DMS114 treated with DMSO at 0.1 percent for 48 hours (cell line): ENCODE measurements at regions not wholly inside any gene's neighbourhood (a gene's known extent, or its start where the extent isn't known, plus 50 kb on each side); places are given as distances from the start of the nearest gene placed in this dataset.

Experiments used
- DNase-seq: peaks from one replicate; lab custom pipeline; 2025; ENCODE audit not compliant: unreplicated experiment; lab: John Stamatoyannopoulos, UW

DNA sequence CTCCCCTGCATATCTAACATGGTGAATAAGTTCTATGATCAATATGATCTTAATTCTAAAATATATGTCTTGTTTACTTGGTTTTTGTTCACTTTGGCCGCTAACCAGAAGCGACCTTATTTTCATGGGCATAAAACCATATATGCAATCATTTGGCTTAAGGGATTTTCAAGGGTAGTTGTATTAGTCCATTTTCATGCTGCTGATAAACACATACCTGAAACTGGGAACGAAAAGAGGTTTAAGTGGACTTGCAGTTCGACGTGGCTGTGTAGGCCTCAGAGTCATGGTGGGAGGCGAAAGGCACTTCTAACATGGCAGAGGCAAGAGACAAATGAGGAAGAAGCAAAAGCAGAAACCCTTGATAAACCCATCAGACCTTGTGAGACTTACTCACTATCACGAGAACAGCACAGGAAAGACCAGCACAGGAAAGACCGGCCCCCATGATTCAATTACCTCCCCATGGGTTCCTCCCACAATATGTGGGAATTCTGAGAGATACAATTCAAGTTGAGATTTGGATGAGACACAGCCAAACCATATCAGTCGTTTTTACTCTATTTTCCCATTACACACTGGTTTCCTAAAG lies 114.3 kb upstream of the CPEB2 start:
- DNase-seq, result no peak

DNA sequence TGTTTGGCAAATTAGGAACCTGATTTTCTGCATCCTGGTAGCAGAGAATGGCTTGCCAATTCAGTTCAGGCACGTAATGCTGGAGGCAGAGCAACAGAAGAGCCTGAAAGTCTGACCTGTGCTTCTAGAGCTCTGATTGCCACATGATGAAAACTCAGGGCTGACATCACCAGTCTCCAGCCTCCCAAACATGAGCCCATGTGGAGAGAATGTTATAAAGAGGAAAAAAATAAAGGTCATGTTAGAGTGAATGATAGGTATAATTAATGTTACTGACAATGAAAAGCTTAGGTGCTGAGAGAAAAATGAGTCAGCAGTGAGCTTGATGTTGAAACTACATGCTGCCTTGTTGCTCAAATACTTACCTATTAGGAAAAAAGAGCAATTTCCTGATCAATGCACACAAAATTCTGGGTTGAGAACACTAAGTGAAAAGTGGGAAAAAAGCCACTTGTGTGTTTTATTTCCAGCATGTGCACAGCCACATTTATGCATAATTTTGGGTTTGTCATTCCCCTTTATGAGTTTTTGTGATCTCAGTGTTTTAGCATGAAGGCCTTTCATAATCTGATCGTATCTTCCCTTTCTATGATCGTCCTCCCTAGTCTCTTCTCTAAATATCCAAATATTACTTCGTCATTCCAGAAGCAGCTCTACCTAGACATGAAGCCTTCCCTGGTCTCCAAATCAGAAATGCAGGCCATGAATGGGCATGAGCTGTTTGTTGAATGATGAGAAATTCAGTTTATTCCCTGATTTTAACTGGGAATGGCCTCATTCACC lies 113.3 kb upstream of the CPEB2 start:
- DNase-seq, result no peak

DNA sequence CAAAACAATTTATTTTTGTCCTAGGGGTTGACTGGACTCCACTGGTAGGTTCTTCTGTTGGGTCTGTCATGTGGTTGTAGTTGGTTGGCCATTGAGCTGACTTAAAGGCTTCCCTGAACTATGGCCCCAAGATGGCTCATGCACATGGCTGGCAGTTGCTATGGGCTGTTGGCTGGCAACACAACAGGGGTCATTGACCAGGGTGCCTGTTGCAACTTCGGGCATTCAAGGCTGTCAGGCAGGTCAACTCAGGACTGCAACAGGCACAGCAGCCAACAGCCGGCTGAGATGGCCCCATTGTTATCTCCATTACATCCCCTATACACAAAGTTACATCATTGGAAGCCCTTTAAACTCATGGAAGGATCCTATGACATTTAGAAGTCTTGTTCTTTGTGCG lies 109.7 kb upstream of the CPEB2 start:
- no peak for DNase-seq

DNA sequence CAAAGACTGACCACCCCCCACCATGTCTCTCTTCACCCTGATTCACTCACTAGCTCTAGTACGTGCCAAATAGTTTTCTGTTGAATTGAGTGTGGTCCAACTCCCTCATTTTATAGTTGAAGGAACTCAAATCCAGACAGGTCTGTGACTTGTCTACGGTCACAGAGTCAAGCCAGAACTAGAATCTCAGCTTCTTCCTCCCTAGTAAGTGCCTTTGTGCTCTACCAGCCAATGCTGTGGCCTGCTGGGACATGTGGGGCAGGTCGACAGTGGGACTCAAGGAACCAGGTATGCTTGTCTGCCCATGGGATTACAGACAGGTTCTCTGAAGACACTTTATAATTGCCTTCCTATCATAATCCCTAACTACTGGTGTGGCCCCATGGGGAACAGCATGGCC lies 108.6 kb upstream of the CPEB2 start:
- no peak for DNase-seq

DNA sequence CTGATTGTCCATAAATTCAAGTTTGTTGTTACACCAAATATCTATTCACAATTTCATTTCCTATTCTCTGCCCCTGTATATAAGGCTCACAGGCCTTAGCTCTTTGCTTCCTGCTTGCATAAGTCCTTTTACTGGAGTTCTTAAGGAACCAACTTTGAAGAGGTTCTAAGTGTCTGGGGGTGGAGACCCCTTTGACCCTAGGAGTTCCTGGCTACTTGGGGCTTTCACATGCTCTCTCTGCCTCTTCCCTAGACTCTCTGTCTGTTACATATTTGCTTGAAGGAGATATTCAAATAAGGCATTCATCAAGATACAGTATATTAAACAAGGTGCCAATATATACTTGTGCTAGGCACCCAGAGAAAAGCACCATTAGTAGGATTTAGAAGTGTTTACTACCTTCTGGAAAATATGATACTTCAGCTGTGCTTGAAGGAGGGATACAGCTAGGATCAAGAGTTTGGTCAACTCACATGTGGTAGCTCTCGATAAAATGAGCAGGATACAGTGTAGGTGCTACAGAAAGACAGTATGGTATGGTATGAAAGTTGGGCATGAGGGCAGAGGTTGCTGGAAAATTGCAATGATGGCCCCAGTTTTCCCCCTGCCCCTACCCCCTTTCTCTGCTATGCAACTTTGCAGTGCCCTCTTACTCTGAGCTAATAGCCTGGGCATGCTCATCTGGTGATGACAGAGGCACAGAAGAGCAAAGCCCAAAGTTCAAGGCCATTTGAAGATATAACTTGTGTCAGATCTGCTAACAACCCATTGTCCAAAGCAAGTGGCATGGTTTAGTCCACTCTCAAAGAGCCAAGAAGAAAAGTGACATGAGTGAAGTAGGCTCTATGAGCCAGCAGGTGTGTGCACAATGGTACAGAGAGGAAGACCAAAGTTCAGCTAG lies 107.6 kb upstream of the CPEB2 start:
- DNase-seq, result no peak

DNA sequence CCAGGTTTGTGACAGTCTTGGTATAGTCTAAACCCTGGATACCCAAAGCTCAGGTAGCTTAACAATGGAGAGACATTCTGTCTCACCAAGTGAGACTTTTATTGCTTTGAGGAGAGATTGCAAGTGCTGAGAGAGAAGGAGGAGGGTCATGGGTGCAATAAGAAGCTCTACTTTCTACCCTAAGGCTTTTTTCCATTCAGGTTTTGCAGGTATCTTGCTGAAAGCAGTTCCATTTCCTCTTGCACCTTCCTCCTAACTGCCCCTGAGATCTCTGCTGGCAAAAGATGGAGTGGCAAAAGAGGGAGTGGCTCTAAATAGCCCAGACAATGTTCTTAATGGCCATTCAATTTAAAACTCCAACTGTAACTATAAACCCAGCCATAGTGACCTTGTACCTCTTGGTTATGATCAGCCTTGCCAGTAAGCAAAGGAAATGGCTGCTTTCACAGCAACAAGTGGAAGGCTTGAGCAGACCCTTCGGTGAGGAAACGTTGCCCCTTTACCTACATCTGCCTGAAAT lies 105.6 kb upstream of the CPEB2 start:
- no peak for DNase-seq

DNA sequence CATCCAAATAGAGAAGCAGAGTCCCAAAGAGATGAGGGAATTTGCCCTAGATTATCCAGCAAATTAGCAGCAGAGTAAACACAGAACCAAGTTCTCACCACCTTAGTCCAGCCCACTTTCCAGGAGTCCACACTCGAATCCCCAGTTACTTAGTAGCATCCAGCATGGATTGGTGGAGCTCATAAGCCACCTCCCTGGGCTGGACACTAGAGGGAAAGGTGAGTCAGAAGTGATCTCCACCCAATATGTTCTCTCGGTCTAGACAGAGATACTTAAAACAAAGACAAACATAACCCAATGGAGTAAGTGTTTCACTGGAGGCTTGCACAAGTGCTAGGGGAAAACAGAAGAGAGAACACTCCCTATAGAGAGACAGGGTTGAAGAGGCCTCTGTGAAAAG lies 105.1 kb upstream of the CPEB2 start:
- no peak for DNase-seq

DNA sequence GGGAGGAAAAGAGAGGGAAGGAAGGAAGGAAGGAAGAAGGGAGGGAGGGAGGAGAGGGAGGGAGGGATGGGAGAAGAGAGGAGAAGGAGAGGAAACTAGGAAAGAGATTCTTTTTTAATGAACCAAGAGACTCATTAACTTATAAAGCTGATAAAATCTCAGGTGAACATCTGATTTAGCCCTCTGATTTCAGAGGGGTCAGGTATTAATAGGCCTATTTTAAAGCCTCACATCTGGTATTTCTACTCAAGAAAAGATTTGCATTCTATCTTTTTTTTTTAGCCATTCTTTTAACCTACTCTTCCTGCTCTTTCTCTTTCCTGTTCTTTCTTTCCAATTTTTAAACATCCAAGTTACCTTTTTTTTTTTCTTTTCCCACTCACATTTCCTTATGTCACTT lies 103.3 kb upstream of the CPEB2 start:
- DNase-seq, result no peak

DNA sequence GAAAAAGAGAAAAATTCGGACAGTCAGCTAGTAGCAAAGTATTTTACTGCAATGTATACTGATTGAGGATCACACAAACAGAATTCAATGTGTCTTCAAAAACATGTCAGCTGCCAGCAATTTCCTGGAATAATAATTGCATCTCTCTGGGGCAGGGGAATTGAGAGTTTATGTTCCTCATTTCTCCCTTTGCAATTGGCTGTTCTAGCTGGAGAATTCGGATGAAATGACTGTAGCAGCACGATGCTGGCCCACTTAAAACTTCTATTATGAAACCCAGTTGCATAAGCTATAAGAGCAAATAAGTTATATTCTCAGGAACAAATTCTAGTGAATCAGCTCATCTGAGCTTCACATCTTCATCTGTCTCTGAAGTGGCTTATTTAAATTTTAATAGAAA lies 99.9 kb upstream of the CPEB2 start:
- no peak for DNase-seq

DNA sequence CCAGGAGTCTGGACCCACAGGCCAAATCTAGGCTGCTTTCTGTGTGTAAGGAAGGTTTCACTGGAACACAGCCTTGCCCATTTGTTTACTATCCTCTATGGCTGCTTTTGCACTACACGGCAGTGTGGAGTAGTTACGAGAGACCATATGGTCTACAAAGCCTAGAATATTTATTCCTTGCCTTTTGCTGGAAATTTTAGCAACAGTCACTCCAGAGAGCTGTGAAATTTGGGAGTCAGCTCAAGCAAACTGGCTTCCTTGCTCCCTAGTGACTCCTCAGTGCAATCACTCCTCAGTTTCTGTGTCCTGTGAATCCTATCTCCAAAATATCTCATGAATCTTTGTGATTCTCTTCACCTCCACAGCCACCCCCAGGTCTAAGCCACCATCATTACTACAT lies 99.0 kb upstream of the CPEB2 start:
- DNase-seq, result no peak

DNA sequence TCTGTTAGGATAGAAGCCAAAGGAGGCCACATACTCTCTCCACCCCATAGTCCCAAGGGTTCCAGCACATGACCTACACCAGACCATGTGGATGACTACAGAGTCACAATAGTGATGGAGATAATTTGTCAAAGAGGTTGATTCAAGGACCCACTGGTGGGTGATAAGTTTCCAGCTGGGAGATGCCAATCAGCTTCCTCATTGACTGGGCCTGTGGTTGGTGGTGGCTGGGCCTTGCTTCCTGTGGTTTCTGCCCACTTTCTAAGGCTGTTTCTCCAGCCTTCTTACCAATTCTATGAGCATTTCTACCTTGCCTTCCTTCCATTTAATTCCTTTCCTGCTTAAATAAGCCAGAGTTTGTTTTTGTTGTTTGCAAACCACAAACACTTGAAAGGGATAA lies 95.5 kb upstream of the CPEB2 start:
- DNase-seq, result no peak

DNA sequence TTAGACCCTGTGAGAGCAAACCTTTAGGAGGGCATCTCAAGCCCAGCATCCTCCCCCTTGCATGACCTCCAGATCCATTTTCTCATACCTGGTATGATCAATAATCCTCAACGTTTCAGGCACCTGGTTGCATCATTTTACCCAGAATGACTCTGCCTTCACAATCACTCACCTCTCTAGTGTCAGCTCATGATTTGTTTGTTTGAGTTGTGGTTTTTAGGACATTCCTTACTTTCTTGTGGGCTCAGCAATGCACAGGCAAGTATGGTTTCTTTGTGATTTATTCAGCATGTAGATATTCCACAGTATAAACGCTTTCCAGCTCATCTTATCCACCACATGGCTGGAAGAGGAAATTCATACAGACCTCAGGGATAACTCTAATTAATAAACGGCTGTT lies 93.6 kb upstream of the CPEB2 start:
- DNase-seq, result no peak

DNA sequence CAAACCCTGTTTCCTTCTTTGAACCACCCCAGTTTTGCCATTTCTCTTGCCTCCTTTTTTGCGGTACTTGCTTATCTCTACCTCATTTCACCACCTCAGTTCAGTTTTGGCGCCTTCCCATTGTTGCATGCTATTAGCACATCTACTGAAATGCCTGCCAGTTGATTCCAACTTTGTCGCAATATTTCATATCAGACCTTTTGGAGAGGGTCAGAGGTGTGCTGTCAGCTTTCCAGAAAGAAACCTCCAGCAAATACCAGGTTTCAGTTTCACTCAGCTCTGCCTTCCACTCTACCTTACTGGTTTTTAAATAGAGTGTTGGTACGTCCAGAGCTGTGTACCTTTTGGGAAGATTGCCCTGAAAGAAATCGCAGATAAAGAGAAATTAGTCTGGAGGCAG lies 91.9 kb upstream of the CPEB2 start:
- no peak for DNase-seq

DNA sequence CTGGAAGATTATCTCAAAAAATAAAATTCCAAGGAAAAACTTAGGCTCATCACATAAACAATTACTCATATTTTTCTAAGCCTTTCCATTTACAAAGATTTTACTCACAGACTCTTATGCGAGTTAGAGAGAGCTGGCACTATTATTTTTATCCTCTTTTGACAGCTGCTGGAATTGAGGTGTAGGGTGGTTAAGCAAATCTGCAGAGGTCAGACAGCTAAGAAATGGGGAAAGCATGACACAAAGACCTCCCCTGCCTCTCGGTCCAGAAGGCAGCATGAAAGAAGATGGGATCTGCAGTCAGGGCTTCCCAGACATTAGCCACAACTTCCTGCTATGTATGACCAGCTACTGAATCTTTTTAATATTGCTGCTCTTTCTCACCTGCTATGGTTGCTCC lies 89.9 kb upstream of the CPEB2 start:
- no peak for DNase-seq

DNA sequence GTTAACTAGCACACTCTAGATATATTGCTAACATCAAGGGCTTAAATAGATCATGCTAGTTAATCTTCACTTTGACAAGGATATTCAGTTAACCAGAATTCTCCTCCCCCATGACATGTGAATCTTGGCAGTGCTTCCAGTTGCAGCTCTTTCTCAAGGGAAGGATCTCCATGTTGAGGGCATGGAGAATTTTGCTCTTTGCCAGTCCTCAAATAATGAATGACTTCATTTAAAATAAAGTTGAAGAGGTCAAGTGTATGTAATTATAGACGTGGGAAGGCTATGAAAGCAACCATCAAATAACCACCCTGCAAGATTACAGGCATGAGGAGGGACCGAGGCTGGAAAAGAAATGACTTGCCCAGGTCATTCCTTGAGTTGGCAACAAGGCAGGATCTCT lies 87.3 kb upstream of the CPEB2 start:
- DNase-seq, result no peak

DNA sequence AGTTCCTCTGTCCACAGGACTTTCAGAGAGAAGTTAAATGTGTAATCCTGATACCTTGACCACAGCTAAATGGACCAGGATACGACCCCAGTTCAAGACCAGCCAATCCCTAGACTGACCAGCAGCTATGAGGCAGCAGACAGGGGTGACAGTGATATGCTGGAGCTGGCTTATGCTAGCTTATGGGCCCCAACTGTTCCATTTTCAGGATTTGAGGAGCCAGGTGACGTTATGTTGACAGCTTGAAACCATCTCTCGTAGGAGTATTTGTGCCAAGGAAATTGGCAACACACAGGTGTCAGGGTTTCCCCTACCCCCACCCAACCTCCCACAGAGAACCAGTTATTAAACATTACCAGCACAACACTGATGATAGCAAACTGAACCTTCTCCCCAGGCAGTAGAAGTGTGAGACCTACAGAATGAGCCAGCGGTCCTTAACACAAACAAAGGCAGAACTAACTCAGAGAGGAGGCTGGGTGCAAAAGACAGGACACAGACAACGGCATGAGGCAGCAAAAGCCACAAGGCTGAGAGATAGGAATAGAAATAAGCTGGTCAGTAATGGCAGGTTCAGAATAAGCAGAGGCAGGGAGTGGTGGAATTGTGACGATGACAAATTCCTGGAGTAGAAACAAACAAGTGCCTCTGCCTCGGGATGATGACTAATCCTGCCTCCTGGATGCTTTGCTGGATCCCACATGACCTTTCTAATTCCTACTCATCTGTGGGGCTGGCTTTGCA lies 85.6 kb upstream of the CPEB2 start:
- DNase-seq, result no peak

DNA sequence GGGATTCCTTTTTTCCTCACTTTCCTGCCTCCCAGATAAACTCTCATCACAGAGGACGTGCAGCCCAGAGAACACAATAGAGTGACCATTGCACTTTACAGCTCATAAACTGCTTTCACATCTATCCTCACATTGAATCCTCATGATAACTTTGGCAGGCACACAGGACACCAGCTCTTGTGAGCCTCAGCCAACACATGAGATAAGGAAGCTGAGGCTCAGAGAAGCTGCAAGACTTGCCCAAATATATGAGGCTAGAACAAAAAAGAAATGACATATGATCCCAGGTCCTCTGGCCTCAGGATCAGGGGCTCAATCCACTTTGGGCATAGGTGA lies 85.0 kb upstream of the CPEB2 start:
- DNase-seq, result no peak

DNA sequence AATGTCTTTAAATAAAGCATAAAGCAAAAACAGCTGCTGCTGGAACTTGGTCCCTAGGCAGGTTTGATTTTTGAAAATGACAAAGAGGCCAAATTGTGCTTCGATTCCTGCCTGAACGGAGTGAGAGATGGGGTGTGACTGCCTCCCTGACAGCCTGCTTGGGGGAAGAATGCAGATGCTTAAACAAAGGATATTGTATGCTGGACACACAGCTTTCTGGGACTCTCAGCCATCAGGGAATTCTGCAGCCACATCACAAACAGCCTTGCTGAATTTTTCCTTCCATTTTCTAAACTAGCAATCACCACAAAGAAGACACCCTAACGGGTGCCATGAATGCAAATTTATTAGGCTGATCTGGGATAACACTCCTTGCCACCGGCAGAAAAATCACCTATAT lies 83.9 kb upstream of the CPEB2 start:
- no peak for DNase-seq

DNA sequence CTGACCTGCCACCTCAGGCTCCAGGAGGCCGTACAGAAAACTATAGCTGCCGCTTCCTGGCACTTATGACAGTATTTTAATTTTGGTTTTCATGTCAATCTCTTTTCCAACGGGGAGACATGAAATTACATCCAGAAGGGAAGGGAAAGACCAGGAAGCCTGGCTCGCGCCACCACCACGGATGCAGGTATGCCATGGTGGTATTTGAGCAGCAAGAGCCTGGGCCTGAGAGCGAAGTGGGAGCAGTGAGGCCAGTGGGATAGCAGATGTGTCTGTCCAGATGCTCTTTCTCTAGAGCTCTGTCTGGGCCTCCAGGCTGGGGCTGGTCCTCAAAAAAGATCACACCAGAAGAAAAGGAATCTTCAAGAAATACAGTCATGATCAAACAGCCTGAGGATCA lies 82.5 kb upstream of the CPEB2 start:
- no peak for DNase-seq

DNA sequence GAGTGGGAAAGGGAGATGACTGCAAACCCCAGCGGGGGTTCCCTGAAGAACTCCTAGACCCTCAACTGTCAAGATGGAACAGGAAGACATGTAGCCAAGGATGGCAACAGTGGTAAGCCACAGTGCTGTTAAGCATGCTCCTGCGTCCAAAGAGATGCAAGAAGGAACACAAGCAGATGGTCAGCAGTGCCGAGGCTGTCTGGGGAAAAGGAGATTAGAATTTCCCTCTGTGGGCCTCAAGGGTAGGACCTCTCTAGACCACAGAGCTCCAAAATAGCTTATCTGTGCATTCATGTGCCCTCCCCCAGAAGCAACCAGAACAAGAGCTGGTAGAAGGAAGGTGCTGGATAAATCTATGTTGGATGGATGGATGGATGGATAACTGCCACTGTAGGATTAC lies 82.0 kb upstream of the CPEB2 start:
- no peak for DNase-seq

DNA sequence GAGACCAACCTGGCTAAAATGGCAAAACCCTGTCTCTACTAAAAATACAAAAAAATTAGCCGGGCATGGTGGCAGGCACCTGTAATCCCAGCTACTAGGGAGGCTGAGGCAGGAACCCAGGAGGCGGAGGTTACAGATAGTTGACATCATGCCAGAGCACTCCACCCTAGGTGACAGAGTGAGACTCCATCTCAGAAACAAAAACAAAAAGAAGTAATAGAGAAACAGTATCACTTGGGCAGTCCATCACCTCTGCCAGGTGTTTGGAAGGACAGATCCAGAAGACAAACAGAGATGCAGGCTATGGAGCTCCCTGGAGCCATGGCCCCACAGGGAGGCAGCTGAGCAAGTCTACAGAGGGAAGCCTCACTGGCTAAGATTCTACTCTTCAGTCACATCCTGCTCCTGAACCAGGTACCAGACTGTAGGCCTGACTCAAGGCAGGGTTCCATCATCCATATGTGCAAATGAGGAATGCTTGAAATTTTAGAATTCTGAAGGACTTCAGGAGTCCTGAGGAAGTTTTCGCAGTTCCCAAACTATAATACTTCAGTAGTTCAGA lies 81.4 kb upstream of the CPEB2 start:
- DNase-seq, result no peak
